RCC 7860 (cell line): ENCODE measurements at regions not wholly inside any gene's neighbourhood (a gene's known extent, or its start where the extent isn't known, plus 50 kb on each side); places are given as distances from the start of the nearest gene placed in this dataset.

ENCODE experiments used
- DNase-seq: peaks from one replicate; pipeline ENCODE4 v3.0.0-alpha.2; 2015; ENCODE audit warnings: low spot score
- FAIRE-seq: peaks from 2 replicates; lab custom pipeline; 2012; peaks lifted over from hg19 to GRCh38; lab: Jason Lieb, UNC

- FAIRE-seq (no peak), DNase-seq (no peak)
Observed at GRCh38 chr21:38878379-38879179, 72.8 kb downstream of the ETS2 start.

- DNase-seq, result no peak
- no peak for FAIRE-seq
Observed at GRCh38 chr21:38875694-38876492, 70.2 kb downstream of the ETS2 start.
